HG03432 (cell line): ENCODE measurements at regions not wholly inside any gene's neighbourhood (a gene's known extent, or its start where the extent isn't known, plus 50 kb on each side); places are given as distances from the start of the nearest gene placed in this dataset.

Source experiments
- ATAC-seq: cut with Tn5 transposase; IDR thresholded peaks from one replicate; pipeline ENCODE4 v1.9.1; 2021; ENCODE audit warnings: mild to moderate bottlenecking, moderate library complexity; ENCODE audit not compliant: unreplicated experiment

- ATAC-seq = no peak
Measured at GRCh38 chr1:190665045-190665444, 187.4 kb upstream of the BRINP3 start.

- no peak for ATAC-seq
Measured at GRCh38 chr1:190667914-190668313, 190.2 kb upstream of the BRINP3 start.

- ATAC-seq = no peak
Measured at GRCh38 chr1:190679044-190679443, 201.4 kb upstream of the BRINP3 start.

- ATAC-seq = no peak
Measured at GRCh38 chr1:190679454-190679853, 201.8 kb upstream of the BRINP3 start.

- no peak for ATAC-seq
Measured at GRCh38 chr1:190679983-190680382, 202.3 kb upstream of the BRINP3 start.

GRCh38 chr1:190685676-190686075 lies 208.0 kb upstream of the BRINP3 start:
- no peak for ATAC-seq

- no peak for ATAC-seq
Measured at GRCh38 chr1:190688096-190688495, 210.4 kb upstream of the BRINP3 start.

GRCh38 chr1:190698488-190698887 lies 220.8 kb upstream of the BRINP3 start:
- peak; percentile 29 for ATAC-seq

GRCh38 chr1:190699165-190699564 lies 221.5 kb upstream of the BRINP3 start:
- peak; percentile 51 for ATAC-seq

GRCh38 chr1:190708418-190709057 lies 230.9 kb upstream of the BRINP3 start:
- ATAC-seq = no peak

GRCh38 chr1:190711069-190711468 lies 233.4 kb upstream of the BRINP3 start:
- ATAC-seq = no peak

- no peak for ATAC-seq
Measured at GRCh38 chr1:190717055-190717454, 239.4 kb upstream of the BRINP3 start.

- ATAC-seq = no peak
Measured at GRCh38 chr1:190736971-190737590, 259.4 kb upstream of the BRINP3 start.

GRCh38 chr1:190738317-190738716 lies 260.7 kb upstream of the BRINP3 start:
- no peak for ATAC-seq

- no peak for ATAC-seq
Measured at GRCh38 chr1:190739926-190740325, 262.3 kb upstream of the BRINP3 start.

- ATAC-seq = no peak
Measured at GRCh38 chr1:190747704-190748103, 270.0 kb upstream of the BRINP3 start.

- no peak for ATAC-seq
Measured at GRCh38 chr1:190752131-190752530, 274.5 kb upstream of the BRINP3 start.

GRCh38 chr1:190754666-190755065 lies 277.0 kb upstream of the BRINP3 start:
- no peak for ATAC-seq

- ATAC-seq = peak; percentile 99
Measured at GRCh38 chr1:190759807-190760206, 282.1 kb upstream of the BRINP3 start.

GRCh38 chr1:190762325-190762724 lies 284.7 kb upstream of the BRINP3 start:
- no peak for ATAC-seq

GRCh38 chr1:190792873-190793272 lies 315.2 kb upstream of the BRINP3 start:
- ATAC-seq = no peak

- ATAC-seq = no peak
Measured at GRCh38 chr1:190807629-190808028, 330.0 kb upstream of the BRINP3 start.

GRCh38 chr1:190808035-190808434 lies 330.4 kb upstream of the BRINP3 start:
- no peak for ATAC-seq
